ENCODE measurements at regions not wholly inside any gene's neighbourhood (a gene's known extent, or its start where the extent isn't known, plus 50 kb on each side); places are given as distances from the start of the nearest gene placed in this dataset.

DNA sequence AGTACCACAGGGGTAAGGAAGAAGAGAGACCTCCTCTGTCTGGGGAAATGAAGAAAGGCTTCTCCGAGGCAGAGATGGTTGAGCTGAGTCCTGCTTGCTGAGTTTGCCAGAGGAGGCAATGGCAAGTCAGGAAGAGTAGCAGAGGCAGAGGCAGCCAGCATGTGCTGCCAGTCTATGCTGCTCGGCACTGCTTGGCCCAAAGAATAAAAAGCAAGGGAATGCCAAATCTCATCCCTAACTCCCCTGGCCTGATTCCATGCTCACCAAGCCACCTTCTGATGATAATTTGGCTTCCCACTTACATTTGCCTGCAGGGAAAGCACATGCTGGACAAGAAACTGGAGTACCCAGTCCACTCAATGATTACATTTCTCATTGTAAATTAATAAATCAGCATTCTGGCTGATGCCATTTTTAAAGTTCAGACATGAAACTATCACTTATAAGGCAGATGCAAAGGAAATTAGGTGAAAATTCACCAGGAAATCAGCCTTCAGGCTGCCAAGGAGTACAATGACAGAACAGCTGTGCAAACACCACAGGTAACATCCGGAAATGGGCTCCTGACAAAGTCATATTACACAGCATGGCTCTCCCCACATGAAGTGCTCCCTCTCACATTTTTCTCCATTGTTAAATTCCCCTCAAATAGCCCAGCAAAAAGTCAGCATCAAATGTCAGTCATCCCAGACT, 245.9 kb downstream of the MTERF1 start:
- no peak for TF ChIP-seq POLR2A (IDR thresholded peaks at IDR 0.05)
- TF ChIP-seq CTCF (IDR thresholded peaks at IDR 0.05) = no peak

Measured in suprapubic skin (tissue), 3 donors.